Choroid plexus epithelial cell (primary cell): ENCODE measurements at regions not wholly inside any gene's neighbourhood (a gene's known extent, or its start where the extent isn't known, plus 50 kb on each side); places are given as distances from the start of the nearest gene placed in this dataset.

ENCODE experiments used
- DNase-seq: peaks from one replicate; pipeline ENCODE4 v3.0.0-alpha.2; 2010; ENCODE audit warnings: low read depth
- H3K4me3 ChIP-seq: 2 replicates; pipeline ENCODE4 v1.5.1; 2011; ENCODE audit warnings: low read depth, mild to moderate bottlenecking, control low read depth, low read length, moderate library complexity
- CTCF ChIP-seq: conservative IDR thresholded peaks from 2 replicates; pipeline ENCODE4 v1.5.1; 2011; ENCODE audit warnings: low read depth, mild to moderate bottlenecking, control low read depth, inconsistent platforms, low read length, moderate library complexity

DNA sequence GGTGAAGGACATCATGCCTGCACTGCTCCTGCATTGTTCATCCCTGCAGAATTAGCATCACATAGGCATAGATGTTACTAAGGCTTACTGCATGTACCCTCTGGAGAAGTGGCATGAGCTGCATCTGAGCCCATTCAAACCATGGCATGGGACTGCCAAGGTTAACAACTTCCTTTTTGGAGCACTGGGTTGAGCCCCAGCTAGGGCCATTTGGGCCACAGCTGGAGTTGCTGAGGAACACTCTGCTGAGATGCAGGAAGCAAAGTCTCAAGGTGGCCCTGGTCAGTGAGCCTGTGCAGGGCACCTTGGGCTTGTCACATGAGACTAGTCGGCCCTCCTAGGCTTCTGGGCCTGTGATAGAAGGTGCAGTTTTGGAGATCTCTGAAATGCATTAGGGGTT, 511.2 kb downstream of the C12orf50 start:
- DNase-seq, result no peak
- TF ChIP-seq CTCF, result no peak
- H3K4me3 ChIP-seq, result no peak overlapping the region

- peak; percentile 41 for DNase-seq
- no peak overlapping the region for H3K4me3 ChIP-seq
- TF ChIP-seq CTCF, result no peak
Observed at GRCh38 chr12:87513536-87514280, 515.5 kb downstream of the C12orf50 start.

- no peak overlapping the region for H3K4me3 ChIP-seq
- no peak for TF ChIP-seq CTCF
- DNase-seq, result peak; percentile 15
Observed at GRCh38 chr12:87511371-87511770, 517.8 kb downstream of the C12orf50 start.

GRCh38 chr12:87509237-87509820, 519.9 kb downstream of the C12orf50 start:
- DNase-seq, result peak; percentile 87
- H3K4me3 ChIP-seq, result no peak overlapping the region
- no peak for TF ChIP-seq CTCF

- no peak for TF ChIP-seq CTCF
- H3K4me3 ChIP-seq, result no peak overlapping the region
- DNase-seq, result no peak
Observed at GRCh38 chr12:87491598-87491997, 537.6 kb downstream of the C12orf50 start.

DNA sequence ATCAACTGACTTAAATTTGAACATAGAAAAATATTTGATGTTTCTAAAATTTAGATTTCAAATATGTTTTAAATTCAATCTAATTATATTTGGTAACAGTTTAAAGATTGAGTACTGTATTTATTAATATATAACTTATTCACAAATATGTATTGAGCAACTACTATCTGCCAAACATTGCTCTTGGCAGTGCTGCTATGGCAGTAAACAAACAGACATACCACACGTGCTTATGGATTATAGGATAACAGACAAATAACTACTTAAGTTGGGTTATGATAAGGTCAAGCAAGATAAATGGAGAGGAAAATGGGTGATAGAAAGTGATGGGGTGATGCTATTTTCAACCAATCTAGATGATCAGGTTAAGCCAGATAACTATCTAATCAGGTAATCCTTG, 538.1 kb downstream of the C12orf50 start:
- no peak overlapping the region for H3K4me3 ChIP-seq
- no peak for DNase-seq
- no peak for TF ChIP-seq CTCF

- peak; percentile 31 for DNase-seq
- no peak overlapping the region for H3K4me3 ChIP-seq
- no peak for TF ChIP-seq CTCF
Observed at GRCh38 chr12:87469295-87469694, 559.9 kb downstream of the C12orf50 start.
